SK-MEL-5 (cell line): ENCODE measurements at regions not wholly inside any gene's neighbourhood (a gene's known extent, or its start where the extent isn't known, plus 50 kb on each side); places are given as distances from the start of the nearest gene placed in this dataset.

Experiments
- DNase-seq: peaks from one replicate; pipeline ENCODE4 v3.0.0-alpha.2; 2016; ENCODE audit warnings: low read depth, low spot score
- in situ Hi-C: cut with HindIII; loops from 2 replicates; pipeline ENCODE4 v1.10.0; 2016; ENCODE audit warnings: low sequenced_read_pairs, high pct_unique_total_duplicates, low pct_unique_long_range_greater_than_20kb

DNA sequence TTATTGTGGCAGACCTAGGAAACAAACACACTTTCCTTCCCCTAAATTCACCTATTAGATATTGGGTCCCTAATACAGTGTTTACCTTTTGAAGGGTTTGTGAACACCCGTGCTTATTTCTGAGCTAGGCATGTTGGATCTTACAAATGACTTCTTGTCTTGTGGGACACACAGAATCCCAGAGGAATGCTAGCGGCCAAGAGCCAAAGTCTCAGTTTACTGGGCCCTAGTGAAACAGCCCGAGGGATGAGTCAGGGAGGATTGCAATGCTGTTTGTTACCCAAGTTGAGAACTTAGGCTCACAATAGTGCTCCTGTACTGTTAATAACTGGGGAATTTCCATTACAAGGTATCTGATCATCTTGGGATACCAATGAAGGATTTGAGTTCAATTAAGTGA lies 100.1 kb upstream of the AKT3 start:
- DNase-seq = peak; percentile 91
- in situ Hi-C loops = no loop called here

DNA sequence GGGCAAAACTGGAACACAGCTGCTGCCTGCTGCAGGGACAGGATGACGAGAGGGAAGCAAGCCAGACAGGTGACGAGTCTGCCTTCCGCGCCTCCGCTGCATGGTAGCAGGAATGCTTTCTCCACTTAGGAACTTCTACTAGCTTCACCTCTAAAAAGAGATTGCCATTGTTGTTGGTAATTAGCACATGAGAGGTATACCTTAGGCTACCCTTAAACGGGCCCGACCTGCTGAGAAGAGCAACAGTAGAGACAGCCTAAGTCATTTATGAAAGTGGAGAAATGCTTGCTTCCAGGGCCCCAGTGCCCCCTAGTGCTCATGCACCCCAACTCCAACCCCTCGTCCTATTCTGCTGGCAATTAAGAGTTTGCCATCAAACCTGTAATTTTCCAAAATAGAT lies 96.9 kb upstream of the AKT3 start:
- in situ Hi-C loops = no loop called here
- peak; percentile 36 for DNase-seq

DNA sequence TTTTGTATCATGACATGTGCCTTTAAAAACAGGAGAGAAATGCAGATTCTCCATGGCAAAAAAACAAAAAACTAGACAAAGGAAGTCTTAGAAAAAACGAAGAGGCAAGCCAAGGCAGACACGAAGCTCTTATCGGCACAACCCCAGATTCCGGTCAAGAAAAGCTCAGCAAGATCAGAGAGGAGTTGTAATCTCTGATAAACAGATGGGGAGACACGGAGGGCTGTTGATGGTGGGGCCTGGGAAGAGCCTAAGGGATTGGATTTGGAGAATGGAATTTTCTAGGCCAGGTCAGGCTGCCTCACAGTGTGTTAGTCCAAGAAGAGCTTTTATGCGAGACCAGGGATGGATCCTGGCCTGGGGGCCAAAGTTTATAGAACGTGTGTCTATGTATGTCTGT lies 96.2 kb upstream of the AKT3 start:
- in situ Hi-C loops = no loop called here
- no peak for DNase-seq

DNA sequence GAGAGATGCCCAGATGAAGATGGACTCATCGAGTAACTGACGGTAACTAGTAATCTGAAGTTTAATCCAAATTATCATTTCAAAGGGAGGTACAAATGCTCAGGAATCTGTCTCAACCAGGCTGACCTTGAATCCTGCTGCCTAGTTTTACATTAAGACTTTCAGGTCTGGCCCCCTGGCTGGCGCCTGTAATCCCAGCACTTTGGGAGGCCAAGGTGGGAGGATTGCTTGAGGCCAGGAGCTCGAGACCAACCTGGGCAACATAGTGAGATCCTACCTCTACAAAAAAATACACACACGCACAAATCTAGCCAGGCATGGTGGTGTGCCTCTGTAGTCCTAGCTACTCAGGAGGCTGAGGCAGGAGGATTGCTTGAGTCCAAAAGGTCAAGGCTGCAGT lies 95.7 kb upstream of the AKT3 start:
- no peak for DNase-seq
- in situ Hi-C loops = no loop called here

DNA sequence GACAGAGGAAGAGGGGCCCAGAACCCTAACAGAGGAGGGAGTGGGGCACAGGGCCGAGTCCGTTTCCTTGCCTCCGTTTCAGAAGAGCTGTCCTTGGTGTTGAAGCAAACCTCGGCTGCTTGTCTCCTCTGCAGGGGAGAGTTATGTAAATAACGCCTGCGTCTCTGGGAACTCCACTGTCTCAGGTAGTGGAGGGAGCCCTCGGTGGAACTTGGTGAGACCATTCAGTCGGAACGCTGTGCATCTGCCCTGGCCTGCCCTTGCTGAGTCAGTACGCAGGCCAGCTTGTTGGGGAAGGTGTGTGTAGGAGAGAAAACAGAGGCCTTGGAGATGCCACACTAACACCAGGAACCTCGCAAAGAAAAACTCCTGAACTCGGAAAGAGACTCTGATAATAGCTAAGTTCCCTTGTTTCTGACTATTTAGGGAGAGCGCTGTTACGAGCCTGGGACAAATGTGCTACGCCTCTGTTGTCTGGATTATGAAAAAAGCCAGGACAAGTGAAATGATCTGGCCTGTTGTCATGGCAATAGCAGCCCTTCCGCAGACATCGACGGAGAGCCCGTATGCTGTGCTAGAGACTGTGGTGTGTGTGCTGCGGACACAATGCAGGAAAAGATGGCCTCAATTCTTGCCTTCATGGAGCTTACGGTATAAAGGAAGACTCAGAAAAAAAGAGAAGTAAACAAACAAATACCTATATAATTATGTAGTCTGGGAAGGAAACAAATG lies 94.6 kb upstream of the AKT3 start:
- in situ Hi-C loops = no loop called here

DNA sequence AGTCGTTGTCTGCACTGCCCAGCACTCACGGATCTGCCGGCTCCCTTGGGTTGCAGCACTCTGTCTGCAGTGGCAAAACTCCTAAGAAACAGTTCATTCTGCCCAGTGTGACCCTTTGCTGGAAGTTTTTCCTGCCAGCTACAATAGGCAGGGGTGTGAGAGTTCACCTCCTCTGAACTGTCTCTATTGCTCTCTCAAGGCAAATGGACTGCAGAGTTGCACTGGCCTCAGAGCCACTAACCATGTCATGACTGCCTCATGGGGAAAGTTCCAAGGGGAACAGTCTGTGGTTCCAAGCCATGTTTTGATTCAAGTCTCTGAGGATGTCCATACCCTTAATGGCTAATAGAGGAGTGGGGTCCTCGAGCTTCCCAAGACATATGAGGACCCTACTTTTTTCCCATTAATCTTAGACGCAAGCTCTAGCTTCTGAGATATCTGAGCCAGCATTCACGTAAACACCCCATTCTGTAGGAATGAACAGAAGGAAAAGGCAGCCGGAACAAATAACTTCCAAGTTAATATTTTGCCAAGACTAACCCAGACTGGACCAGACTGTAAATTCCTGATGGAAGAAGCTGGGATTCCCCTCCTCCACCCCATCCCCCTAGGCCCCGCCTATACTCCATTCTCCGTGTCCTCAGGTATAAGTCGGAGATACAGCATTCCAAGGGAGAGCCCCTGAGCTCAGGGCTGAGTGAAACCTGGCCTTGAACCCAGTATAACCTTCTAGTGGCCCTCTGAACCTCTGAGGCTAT lies 93.8 kb upstream of the AKT3 start:
- in situ Hi-C loops = no loop called here
- no peak for DNase-seq

More for the DNA sequence above, 94.6 kb upstream of the AKT3 start:
- no peak for DNase-seq

DNA sequence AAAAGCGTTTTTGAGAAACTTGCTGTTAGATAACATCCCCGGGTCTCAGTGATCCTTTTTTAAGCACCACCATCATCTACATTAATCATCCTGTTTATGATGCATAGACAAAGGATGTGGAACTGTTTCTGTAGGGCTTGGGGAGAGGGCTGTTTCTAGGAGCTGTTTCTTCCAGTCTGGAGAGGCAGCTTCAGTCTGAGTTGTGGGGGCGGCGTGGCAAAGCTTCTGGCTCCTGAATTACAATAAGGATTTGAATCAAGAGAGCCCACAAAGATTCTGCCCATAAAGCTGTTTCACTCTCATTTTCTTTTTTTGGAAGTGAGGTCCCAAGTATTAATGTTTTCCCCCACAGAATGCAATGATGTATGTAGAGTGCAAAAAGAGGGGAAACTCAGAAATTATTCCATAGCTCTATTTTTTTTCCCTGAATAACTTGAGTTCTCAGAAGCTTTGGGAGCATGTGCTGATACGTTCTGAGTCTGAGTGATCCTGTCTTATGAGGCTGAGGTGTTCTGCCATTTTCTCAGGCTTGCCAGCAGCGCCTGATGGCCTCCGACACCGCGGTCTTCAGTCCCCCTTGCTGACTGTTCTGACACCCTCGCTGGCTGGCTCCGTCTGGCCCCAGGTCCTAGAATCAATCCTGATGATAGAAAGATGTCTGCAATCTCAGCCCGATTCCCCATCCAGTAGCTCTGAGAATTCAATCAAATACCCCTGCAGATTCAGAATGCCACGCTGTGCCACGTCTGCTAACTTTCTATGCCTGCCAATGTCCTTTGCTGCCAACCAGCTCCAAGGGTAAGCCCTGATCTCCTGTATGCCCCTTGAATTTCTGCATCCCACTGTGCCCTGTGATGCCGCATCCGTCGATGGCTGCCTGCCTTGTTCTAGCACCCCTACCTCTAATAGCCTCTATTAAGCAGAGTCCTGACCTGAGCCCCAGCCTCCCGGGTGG lies 92.4 kb upstream of the AKT3 start:
- no peak for DNase-seq
- in situ Hi-C loops = no loop called here

DNA sequence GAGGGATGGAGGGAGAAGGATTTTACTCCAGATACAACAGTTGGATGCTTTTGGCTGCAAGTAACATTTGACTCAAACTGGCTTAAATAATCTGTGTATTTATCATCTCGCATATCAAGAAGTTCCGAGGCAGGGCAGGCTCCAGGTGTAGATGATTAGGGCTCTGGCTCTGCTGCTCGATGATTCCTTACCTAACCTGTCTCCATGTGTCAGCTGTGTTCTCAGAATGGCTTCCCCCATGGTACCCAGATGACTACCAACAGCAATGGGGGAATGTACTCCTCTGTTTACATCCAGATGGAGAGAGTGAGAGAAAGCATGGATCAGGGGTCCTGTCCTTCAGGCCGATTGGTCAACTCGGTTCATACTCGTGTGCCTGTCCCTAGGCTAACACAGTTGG lies 90.4 kb upstream of the AKT3 start:
- in situ Hi-C loops = no loop called here
- no peak for DNase-seq

DNA sequence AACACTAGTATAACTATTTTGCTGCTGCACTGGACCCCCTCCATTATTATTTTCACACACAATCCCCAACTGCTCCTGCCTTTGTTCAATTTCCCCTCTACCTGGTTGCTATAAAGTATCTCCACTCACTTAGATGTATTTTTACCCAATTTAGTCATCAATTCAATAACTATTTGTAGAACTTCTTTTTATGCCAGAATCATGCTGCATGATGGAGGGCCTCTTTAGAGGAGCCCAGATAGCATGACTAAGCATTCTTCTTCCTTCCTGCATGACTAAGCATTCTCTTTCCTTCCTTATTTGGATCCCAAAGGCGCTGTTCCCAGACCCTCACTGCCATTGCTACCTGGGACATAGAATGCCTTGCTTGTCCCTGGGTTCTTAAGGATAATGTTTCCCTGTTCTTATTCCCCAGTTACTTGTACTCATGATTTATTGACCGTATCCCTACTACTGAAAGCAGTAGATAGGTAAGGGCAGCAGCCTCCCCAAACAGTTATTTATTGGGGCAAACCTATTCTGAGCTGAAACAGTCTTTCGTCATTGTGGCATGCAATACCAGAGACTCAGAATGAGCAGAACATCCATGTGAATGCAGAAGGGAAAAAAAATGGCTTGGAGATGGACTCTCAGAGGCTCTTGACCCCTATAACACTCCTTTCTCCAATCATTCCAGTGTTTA lies 89.3 kb upstream of the AKT3 start:
- in situ Hi-C loops = no loop called here

DNA sequence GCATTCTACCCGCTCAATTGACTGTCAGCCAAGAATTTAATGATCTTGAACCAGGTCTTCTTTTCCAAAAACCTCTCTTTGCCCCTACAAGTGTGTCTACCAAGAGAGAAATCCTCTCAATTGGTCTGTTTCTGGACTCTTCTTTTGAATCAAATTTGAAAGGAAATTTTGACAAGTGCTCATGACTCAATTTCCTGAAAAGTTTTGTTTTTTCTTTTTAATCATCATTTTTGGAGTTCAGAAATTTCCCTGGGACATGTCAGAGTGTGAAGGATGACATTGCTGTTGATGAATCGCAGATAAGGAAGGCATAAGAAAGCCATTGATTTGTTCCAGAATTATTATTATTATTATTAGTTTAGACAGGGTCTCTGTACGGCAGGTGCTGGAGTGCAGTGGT lies 88.2 kb upstream of the AKT3 start:
- no peak for DNase-seq
- in situ Hi-C loops = no loop called here

More for the DNA sequence above, 89.3 kb upstream of the AKT3 start:
- no peak for DNase-seq

DNA sequence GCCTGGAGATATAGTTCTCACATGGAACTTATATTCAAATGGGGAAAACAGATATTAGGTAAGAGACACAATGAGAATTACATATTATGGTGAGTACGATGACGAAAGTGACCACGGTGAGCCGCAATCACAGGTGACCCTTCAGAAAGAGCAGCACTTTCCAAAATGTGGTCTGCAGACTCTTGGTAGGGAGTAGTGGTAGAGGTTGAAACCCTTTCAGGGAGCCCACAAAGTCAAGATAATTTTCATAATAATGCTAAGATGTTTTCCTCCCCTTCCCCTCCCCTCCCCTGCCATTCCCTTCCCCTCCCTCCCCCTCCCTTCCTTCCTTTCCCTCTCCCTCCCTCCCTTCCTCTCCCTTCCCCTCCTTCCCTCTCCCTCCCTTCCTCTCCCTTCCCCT lies 83.5 kb upstream of the AKT3 start:
- in situ Hi-C loops = no loop called here
- no peak for DNase-seq

DNA sequence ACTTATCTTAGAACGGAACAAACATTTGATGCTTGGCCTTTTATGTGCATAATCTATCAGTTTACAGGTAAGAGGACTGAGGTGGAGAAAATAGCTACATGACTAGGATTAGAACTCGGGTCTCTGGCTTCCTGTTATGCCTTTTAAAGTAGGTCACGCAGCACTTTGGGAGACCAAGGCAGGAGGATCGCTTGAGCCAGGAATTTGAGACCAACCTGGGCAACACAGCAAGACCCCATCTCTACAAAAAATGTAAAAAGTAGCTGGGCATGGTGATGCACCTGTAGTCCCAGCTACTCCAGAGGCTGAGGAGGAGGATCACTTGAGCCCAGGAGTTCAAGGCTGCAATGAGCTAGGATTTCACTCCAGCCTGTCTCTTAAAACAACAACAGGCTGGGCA lies 81.9 kb upstream of the AKT3 start:
- in situ Hi-C loops = no loop called here
- DNase-seq = no peak

DNA sequence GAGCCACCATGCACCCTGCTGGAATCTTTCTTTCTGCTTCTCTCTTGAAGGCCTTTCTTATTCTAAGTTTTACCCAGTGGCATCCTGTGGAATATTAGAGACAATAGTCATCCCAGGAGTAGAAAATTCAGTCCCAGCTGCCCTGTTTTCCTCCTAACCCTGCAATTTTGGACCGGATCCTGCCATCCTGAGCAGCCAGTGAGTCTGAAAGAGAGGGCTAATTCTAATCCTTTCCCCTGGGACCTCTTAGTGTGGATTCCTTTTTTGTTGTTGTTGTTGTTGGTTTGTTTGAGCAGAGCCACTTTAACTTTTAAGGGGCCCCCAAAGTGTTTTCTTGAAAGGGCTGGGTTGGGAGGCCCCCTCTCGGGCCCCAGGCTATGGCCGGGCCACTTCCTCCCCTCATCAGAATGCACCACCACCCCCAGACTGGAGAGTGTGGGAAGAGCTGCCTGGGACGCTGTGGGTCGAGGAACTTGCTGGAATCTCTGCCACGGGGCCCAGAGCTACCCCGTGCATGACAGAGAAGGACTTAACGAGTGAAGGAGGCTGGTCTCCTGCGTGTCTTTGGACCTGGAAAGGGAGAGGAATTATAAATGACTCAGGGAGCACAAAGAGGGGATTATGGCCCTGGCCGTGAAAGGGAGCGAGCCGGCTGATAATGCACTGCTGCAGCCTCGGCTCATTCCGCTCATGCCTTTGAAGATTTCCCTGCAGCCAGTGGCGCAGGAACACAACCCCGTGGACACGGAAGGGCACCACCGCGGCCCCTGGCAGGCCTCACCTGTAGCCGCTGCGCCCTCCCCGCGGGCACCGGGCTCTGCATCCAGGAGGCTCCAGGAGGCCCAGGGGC lies 81.0 kb upstream of the AKT3 start:
- in situ Hi-C loops = no loop called here
- DNase-seq = no peak

DNA sequence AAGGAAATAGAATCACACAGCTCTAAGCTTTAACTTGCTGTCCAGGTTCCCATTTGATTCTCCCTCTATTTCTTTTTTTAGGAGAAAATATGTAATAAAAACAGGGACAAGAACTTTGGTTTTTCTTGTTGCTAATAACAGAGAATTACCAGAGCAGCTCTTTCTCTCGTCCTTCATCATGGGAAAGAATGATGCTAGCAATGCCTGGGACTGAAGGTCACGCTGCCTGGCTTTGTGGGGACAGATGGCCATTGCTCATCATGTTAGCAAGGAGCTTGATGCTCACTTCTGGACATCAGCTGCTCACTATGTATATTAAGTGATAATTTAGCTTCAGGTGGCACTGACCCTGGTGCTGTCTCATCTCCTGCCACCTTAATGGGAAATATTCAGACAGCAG lies 77.3 kb upstream of the AKT3 start:
- no peak for DNase-seq
- in situ Hi-C loops = no loop called here

DNA sequence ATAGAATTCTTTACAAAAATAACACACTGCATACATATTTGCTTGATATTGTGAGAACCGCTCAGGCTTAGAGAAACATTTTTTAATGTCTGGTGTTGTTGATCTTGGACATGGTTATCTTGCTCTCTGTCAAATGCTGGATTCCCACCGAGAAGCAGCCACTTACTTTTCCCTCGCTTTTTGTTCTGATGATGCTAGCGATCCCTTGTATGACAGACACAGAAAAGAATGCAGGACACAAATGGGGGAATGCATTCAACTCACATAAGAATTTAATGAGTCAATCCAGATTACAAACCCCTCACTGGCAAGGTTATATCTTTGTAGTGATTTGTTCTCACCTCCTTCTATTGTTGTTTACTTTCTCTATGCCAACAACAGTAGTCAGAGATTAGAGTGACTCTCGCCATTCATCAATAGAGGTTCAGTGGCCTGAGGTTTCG lies 76.8 kb upstream of the AKT3 start:
- DNase-seq = no peak
- in situ Hi-C loops = no loop called here

DNA sequence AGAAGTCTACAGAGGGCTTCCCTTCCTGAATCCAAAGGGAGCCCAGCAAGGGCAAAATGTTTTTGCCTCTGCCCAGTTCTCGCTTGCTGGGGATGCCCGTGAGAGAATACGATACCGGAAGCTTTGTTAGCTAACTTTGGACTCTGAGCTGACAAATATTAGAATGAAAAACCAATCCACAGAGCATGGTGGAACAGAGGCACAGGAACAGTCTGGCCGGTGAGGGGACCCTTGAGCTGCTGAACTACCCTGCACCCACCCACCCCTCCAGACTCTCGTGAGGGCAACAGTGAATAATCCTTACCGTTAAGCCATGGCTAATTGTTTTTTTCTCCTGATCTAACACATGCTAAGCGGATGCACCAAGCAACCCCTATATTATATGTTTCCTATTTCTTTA lies 76.3 kb upstream of the AKT3 start:
- in situ Hi-C loops = no loop called here
- DNase-seq = no peak
